HFFc6 (cell line): ENCODE measurements at regions not wholly inside any gene's neighbourhood (a gene's known extent, or its start where the extent isn't known, plus 50 kb on each side); places are given as distances from the start of the nearest gene placed in this dataset.
A peak's percentile ranks its signal among the peaks of the same experiment; 100 is the strongest.

Source experiments
- DNase-seq: peaks from one replicate; pipeline ENCODE4 v3.0.0-alpha.2; 2018
- H3K27ac Mint-ChIP-seq: 2 replicates; pipeline ENCODE4 v1.8.0; 2020; ENCODE audit warnings: mild to moderate bottlenecking, mixed read lengths
- H3K27me3 Mint-ChIP-seq: 2 replicates; pipeline ENCODE4 v1.8.0; 2021; ENCODE audit warnings: mild to moderate bottlenecking, moderate library complexity, mixed read lengths; ENCODE audit not compliant: insufficient read depth
- H3K36me3 Mint-ChIP-seq: 2 replicates; pipeline ENCODE4 v1.8.0; 2021; ENCODE audit warnings: low read depth, mixed read lengths
- H3K4me1 Mint-ChIP-seq: 2 replicates; pipeline ENCODE4 v1.8.0; 2020; ENCODE audit warnings: low read depth, mixed read lengths
- H3K4me3 Mint-ChIP-seq: 2 replicates; pipeline ENCODE4 v1.8.0; 2020; ENCODE audit warnings: mild to moderate bottlenecking, moderate library complexity, mixed read lengths
- H3K9me3 Mint-ChIP-seq: 2 replicates; pipeline ENCODE4 v1.8.0; 2020; ENCODE audit warnings: mild to moderate bottlenecking, mixed read lengths
- TF ChIP-seq, protein P1 (sequence below): fragments of 200-600 bp; sonication (generic); IDR thresholded peaks from 2 replicates; pipeline ENCODE4 v1.5.0; 2021; ENCODE audit warnings: antibody characterized with exemption, mild to moderate bottlenecking

DNA sequence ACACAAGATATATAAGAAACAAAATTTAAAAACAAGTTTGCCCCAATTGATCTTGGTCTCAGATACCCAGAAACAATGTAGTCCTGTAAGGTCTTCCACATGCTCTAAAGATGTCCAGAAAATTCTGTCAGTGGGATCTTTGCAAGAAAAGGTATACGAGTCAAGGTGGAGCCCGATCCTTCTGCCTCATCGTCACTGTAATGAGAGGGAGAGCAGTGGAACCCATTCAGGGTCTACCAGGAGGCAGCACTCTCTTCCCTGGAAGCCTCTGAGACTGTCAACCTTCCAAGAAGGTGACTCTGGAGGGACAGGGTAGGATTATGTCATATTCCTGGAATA is 112.8 kb downstream of the JCAD start:
- TF ChIP-seq, protein P1, sequence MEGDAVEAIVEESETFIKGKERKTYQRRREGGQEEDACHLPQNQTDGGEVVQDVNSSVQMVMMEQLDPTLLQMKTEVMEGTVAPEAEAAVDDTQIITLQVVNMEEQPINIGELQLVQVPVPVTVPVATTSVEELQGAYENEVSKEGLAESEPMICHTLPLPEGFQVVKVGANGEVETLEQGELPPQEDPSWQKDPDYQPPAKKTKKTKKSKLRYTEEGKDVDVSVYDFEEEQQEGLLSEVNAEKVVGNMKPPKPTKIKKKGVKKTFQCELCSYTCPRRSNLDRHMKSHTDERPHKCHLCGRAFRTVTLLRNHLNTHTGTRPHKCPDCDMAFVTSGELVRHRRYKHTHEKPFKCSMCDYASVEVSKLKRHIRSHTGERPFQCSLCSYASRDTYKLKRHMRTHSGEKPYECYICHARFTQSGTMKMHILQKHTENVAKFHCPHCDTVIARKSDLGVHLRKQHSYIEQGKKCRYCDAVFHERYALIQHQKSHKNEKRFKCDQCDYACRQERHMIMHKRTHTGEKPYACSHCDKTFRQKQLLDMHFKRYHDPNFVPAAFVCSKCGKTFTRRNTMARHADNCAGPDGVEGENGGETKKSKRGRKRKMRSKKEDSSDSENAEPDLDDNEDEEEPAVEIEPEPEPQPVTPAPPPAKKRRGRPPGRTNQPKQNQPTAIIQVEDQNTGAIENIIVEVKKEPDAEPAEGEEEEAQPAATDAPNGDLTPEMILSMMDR, result no peak
- H3K36me3 Mint-ChIP-seq, result no peaks in the 10 kb centered on the region
- peaks cover 38% of the 10 kb centered on the region for H3K4me1 Mint-ChIP-seq
- no peak overlapping the region for H3K27ac Mint-ChIP-seq
- no peak for DNase-seq
- no peaks in the 10 kb centered on the region for H3K9me3 Mint-ChIP-seq
- H3K27me3 Mint-ChIP-seq, result peaks cover 35% of the 10 kb centered on the region
- no peak overlapping the region for H3K4me3 Mint-ChIP-seq

DNA sequence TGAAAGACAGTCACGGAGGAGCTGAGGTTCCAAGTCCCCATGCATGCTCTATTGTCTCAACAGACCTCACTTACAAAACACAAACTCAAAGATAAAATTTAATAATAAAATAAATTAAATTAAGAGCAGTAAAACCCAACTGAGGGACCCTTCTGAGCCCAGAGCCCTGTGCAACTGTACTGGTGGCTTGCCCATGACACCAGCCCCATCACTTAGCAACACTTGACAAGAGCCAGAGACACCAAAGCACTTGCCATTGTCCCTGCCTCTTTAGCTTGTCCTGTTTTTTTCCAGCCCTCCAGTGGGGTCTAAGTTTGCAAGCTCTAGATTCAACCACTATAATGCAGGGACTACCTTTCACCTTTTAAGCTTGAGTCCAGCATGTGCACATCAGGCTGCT is 117.9 kb downstream of the JCAD start:
- Mint-ChIP-seq H3K27me3 (peaks cover 34% of the 10 kb centered on the region), H3K27ac (no peak overlapping the region), H3K9me3 (no peaks in the 10 kb centered on the region), H3K4me1 (no peaks in the 10 kb centered on the region), H3K4me3 (no peak overlapping the region), H3K36me3 (no peaks in the 10 kb centered on the region)
- TF ChIP-seq, protein P1, result no peak
- no peak for DNase-seq

DNA sequence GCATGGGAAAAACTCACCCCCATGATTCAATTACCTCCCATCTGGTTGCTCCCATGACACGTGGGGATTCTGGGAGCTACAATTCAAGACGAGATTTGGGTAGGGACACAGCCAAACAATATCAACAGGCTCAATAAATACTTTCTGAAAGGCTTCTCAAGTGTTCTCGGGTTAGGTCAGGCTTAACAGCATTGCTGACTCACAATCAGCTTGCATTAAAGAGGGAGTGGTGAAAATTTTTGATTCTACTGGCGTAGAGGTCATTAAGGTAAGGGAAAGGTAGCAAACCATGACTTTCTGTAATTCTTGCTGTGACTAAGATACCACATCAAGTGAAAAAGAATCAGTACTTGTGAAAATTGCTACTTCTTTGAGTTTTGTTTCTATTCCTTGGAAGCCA is 126.4 kb downstream of the JCAD start:
- Mint-ChIP-seq H3K27me3 (peaks cover 31% of the 10 kb centered on the region), H3K36me3 (no peaks in the 10 kb centered on the region), H3K4me1 (no peaks in the 10 kb centered on the region), H3K9me3 (peaks cover 7% of the 10 kb centered on the region), H3K4me3 (no peak overlapping the region), H3K27ac (no peak overlapping the region)
- TF ChIP-seq, protein P1, result no peak
- no peak for DNase-seq

DNA sequence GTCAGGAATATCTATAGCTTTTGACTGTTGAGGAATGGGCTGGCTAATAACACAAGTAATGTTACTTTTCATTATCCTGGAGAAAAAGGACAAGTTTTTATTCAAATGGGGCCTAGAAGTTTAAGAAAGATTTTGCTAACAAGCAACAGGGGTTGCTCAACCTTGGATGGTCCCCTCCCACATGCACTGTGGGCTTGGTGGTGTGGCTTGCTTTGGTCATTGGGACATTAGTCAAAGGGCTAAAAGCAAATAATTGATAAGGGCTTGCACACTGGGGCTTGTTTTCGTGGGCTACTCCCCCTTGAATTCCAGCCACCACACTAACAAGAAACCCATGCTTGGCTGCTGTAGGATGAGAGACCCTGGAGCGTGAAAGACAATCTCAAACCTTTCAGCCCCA is 127.6 kb downstream of the JCAD start:
- no peak for DNase-seq
- H3K36me3 Mint-ChIP-seq, result no peaks in the 10 kb centered on the region
- H3K9me3 Mint-ChIP-seq, result peaks cover 7% of the 10 kb centered on the region
- no peak overlapping the region for H3K27ac Mint-ChIP-seq
- no peak overlapping the region for H3K4me3 Mint-ChIP-seq
- no peaks in the 10 kb centered on the region for H3K4me1 Mint-ChIP-seq
- TF ChIP-seq, protein P1, result no peak
- H3K27me3 Mint-ChIP-seq, result peaks cover 40% of the 10 kb centered on the region

DNA sequence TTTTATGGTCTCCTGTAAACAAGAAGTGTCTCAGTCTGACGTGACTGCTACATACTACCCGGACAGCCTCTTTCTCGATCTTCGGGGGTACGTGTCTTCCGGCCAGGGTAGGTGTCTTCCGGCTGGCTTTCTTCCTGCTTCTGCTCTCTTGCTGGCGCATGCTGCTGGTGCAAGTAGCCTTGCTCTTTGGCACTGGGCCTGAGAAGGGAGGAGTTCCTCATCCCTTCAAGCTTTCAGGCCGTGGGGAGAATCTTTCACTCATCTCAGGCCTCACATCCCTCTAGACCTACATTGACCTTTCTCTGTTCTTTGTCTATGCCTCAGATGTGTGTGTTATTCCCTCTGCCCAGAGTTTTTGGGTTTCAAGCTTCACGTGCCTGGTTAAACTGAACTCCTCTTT is 130.4 kb downstream of the JCAD start:
- TF ChIP-seq, protein P1, result no peak
- Mint-ChIP-seq H3K4me1 (no peaks in the 10 kb centered on the region), H3K4me3 (no peak overlapping the region), H3K27ac (no peak overlapping the region), H3K9me3 (peaks cover 7% of the 10 kb centered on the region), H3K36me3 (no peaks in the 10 kb centered on the region), H3K27me3 (peaks cover 43% of the 10 kb centered on the region)
- DNase-seq, result no peak

DNA sequence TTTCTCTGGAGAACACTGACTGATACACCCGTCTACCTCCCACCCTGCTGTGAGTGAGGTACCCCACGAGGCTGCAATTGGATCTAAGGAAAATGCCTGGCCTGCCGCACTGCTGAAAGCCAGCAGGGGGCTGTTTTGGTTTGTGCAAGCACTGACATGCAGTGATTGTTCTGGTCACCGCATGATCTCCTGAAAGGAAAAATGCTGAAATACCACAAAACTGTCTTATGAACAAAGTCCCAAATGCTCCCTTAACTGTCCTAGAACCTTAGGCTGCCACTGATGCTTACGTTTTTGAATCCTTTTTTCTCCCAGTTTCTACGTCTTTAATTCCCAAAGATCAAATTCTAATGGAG is 132.7 kb downstream of the JCAD start:
- Mint-ChIP-seq H3K36me3 (no peaks in the 10 kb centered on the region), H3K27me3 (peaks cover 44% of the 10 kb centered on the region), H3K27ac (no peak overlapping the region), H3K9me3 (peaks cover 3% of the 10 kb centered on the region), H3K4me1 (no peaks in the 10 kb centered on the region), H3K4me3 (no peak overlapping the region)
- TF ChIP-seq, protein P1, result peak; percentile 78
- peak; percentile 25 for DNase-seq
